GM06990 (cell line): ENCODE measurements at regions not wholly inside any gene's neighbourhood (a gene's known extent, or its start where the extent isn't known, plus 50 kb on each side); places are given as distances from the start of the nearest gene placed in this dataset.

Experiments used
- DNase-seq: peaks from one replicate; pipeline ENCODE4 v3.0.0-alpha.2; 2011; ENCODE audit not compliant: insufficient read length; ENCODE audit errors: extremely low read depth
- H3K27me3 ChIP-seq: replicated peaks from 2 replicates; pipeline ENCODE4 v1.6.0; 2011; ENCODE audit warnings: low read length; ENCODE audit not compliant: control insufficient read depth, insufficient read depth
- H3K36me3 ChIP-seq: 2 replicates; pipeline ENCODE4 v1.5.1; 2011; ENCODE audit warnings: low read length; ENCODE audit not compliant: control insufficient read depth, insufficient read depth
- H3K4me3 ChIP-seq: replicated peaks from 2 replicates; pipeline ENCODE4 v1.5.1; 2011; ENCODE audit warnings: low read depth, mild to moderate bottlenecking, control low read depth, low read length
- TF ChIP-seq, protein P1 (sequence below): IDR thresholded peaks from 2 replicates; pipeline ENCODE4 v1.5.1; 2011; ENCODE audit warnings: low read length, control low read depth, mild to moderate bottlenecking, inconsistent platforms; ENCODE audit not compliant: insufficient read depth, poor library complexity, severe bottlenecking

DNA sequence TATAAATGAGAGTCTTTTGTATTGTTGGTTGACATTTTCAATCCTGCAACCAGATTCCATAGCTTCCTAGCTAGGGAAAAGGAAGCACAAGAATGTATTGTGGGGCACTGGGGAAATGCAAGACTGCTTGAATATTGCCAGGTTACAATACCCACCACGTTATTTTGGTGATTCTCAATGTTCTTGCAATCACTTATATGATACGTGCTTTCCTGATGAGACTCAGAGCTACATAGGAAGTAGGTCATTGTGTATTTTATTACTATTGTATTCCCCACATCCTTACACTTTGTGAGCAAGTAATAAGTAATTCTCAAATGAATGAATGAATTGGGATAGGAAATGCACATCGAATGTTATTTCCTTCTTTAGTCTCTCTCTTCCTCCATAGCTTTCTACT, 217.1 kb upstream of the CD180 start:
- TF ChIP-seq, protein P1, sequence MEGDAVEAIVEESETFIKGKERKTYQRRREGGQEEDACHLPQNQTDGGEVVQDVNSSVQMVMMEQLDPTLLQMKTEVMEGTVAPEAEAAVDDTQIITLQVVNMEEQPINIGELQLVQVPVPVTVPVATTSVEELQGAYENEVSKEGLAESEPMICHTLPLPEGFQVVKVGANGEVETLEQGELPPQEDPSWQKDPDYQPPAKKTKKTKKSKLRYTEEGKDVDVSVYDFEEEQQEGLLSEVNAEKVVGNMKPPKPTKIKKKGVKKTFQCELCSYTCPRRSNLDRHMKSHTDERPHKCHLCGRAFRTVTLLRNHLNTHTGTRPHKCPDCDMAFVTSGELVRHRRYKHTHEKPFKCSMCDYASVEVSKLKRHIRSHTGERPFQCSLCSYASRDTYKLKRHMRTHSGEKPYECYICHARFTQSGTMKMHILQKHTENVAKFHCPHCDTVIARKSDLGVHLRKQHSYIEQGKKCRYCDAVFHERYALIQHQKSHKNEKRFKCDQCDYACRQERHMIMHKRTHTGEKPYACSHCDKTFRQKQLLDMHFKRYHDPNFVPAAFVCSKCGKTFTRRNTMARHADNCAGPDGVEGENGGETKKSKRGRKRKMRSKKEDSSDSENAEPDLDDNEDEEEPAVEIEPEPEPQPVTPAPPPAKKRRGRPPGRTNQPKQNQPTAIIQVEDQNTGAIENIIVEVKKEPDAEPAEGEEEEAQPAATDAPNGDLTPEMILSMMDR, result no peak
- no peaks in the 10 kb centered on the region for H3K36me3 ChIP-seq
- no peak overlapping the region for H3K4me3 ChIP-seq
- H3K27me3 ChIP-seq, result no peaks in the 10 kb centered on the region
- DNase-seq, result no peak

GRCh38 chr5:67409126-67409777, 212.7 kb upstream of the CD180 start:
- no peaks in the 10 kb centered on the region for H3K36me3 ChIP-seq
- TF ChIP-seq, protein P1, result no peak
- no peak overlapping the region for H3K4me3 ChIP-seq
- no peaks in the 10 kb centered on the region for H3K27me3 ChIP-seq
- DNase-seq, result no peak

GRCh38 chr5:67407979-67408378, 211.4 kb upstream of the CD180 start:
- no peak for DNase-seq
- H3K36me3 ChIP-seq, result no peaks in the 10 kb centered on the region
- no peaks in the 10 kb centered on the region for H3K27me3 ChIP-seq
- TF ChIP-seq, protein P1, result no peak
- H3K4me3 ChIP-seq, result no peak overlapping the region

DNA sequence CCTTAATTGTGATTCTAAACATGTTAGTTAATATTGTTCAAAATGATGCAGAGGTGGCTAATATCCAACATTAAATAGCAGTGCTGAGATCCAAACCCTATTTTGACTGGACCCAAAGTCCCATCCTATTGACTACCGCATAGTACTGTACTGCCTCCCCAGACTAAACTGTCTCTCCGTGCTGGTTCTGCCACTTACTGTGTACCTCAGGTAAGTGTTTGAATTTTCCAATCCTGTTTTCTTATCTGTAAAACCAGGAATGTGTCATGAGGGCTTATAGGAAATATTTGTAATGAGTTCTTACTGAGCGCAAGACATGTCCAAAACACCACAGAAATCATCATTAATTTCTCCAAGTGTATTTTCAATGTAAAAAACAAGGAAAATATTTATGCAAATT, 209.2 kb upstream of the CD180 start:
- TF ChIP-seq, protein P1, result no peak
- H3K27me3 ChIP-seq, result no peaks in the 10 kb centered on the region
- H3K36me3 ChIP-seq, result no peaks in the 10 kb centered on the region
- DNase-seq, result no peak
- H3K4me3 ChIP-seq, result no peak overlapping the region

DNA sequence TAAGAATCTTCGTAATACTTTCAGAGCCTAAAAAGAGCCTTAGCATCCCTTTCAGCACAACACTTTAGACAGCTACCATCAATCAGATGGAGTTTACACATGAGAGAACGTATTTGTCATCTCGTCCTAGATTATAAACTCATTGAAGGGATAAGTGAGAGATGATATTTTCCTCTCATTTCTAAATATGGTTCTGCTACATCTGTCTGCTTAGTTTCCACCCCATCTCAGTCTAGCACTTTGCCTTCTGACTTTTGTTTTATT, 208.4 kb upstream of the CD180 start:
- DNase-seq, result no peak
- no peak overlapping the region for H3K4me3 ChIP-seq
- no peaks in the 10 kb centered on the region for H3K36me3 ChIP-seq
- H3K27me3 ChIP-seq, result no peaks in the 10 kb centered on the region
- TF ChIP-seq, protein P1, result no peak
